Non-pigmented ciliary epithelial cell (primary cell): ENCODE measurements at regions not wholly inside any gene's neighbourhood (a gene's known extent, or its start where the extent isn't known, plus 50 kb on each side); places are given as distances from the start of the nearest gene placed in this dataset.
"Not testable (repeated sequence)": the region's sequence is repeated elsewhere in the genome, so short reads cannot be mapped to it uniquely, and the experiment has no call there.

Source experiments
- DNase-seq: peaks from one replicate; pipeline ENCODE4 v3.0.0-alpha.2; 2010; ENCODE audit warnings: low read depth

DNA sequence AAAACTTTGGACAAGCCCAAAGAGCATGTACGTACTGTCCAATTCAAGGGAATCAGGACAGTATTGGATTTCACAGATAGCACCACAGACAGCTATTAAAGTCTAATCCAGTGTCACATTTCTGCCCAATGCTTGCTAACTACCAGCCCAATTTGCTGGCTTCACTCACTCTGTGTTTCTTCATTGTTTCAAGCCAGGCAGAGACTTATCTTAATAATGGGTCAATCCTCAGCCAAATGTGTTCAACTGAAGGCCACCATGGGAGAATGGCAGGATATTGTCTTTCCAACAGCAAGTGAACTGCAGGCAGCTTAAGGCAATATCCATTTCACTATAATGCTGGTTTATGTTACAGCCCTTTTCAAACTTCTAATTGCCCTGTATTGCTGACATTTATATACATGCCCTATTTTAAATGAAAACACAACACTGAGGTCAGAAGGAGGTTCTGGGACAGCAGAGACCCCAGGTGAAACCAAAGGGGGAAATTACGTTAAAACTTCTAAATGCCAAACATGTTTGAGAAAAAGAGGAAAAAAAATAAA lies 142.1 kb upstream of the RSPO3 start:
- DNase-seq: no peak

DNA sequence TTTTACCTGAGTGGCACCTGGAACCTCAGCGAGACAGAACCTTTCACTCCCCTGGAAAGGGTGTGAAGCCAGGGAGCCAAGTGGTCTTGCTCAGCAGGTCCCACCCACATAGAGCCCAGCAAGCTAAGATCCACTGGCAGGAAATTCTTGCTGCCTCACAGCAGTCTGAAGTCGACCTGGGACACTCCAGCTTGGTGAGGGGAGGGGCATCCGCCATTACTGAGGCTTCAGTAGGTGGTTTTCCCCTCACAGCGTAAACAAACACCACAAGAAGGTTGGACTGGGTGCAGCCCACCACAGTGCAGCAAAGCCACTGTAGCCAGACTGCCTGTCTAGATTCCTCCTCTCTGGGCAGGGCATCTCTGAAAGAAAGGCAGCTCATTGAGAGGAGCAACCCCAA lies 134.7 kb upstream of the RSPO3 start:
- DNase-seq: no peak

DNA sequence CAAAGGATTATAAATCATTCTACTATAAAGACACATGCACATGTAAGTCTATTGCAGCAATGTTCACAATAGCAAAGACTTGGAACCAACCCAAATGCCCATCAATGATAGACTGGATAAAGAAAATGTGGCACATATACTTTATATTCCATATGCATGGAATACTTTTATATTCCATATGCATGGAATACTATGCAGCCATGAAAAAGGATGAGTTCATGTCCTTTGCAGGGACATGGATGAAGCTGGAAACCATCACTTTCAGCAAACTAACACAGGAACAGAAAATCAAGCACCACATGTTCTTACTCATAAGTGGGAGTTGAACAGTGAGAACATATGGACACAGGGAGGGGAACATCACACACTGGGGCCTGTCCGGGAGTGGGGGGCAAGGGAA lies 130.3 kb upstream of the RSPO3 start:
- not testable (repeated sequence) for DNase-seq

DNA sequence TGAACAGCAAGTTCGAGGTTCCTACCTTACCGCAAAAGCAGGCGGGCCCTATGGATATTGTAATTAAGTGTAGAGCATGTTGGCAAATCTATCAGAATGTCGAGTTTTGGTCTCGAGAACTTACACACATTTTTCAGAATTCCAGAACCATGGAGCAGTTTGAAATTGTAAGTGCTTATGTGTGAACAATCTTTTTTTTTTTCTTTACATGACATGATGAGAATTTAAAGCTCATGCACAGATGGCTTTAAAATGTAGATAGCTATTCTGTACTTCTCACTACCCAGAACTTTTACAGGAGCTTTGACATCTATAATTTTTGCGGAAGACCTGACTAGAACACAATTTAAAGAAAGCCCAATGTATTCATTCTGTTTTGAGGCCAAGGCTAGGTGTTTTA lies 117.8 kb upstream of the RSPO3 start:
- no peak for DNase-seq

DNA sequence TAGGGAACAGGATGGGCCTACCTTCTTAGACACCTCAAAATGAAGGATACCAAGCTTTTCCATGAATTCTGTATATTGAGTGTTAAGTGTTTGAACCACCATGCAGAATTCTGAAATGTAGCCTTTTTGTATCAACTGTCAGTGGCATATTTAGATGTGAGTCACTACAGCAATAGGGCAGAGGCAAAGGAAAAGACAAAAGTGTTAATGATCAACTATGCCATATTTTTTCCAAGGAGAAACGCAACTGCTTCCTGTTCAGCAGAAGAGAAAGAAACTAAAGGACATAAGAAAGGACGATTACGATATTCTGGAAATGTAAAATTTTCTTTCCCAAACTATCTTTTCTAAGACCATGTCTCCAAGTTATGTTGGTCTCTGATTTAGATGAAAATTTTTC lies 104.6 kb upstream of the RSPO3 start:
- no peak for DNase-seq

DNA sequence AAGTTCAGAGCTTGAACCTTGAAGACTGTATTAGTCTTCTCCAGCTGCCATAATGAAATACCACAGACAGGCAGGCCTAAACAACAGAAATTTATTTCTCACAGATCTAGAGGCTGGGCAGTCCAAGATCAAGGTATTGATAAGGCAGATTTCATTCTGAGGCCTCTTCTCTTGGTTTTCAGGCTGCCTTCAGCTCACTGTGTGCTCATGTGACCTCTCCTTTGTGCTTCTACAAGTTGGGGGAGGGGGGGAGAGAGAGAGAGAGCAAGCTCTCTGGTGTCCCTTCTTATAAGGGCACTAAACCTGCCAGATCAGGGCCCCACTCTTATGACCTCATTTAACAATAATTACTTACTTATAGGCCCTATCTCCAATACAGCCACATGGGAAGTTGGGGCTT lies 102.6 kb upstream of the RSPO3 start:
- DNase-seq: no peak

DNA sequence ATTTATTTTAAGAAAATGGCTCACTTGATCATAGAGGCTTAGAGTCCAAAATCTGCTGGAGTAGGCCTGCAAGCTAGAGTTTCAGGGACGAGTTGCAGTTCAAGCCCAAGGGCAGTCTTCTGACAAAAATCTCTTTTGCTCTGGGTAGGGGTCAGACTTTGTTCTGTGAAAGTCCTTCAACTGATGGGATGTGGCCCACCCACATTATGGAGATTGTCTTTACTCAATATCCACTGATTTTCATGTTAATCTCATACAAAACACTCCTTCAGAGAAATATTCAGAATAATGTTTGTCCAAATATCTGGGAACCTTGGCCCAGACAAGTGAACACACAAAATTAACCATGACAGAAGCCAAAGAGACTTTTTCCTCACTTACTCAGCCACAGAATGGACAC lies 98.6 kb upstream of the RSPO3 start:
- DNase-seq: no peak

DNA sequence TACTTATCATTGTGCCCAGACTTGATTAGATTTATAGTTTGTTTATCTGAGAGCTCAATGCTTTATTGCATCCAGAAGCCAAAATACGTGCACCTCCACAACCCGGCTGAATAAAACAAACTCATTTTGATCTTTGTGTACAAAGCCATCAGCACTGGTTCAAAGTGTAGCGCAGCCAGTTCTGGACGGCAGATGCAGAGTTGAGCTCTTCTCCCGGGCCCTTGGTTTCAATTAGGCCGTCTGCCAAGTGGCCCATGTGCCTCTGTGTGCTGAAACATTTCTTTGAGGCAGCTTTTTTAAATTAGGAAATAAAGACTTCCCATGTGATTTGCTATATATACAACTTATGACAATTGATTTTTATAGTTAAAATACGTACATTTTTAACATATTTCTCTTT lies 96.2 kb upstream of the RSPO3 start:
- DNase-seq: no peak

DNA sequence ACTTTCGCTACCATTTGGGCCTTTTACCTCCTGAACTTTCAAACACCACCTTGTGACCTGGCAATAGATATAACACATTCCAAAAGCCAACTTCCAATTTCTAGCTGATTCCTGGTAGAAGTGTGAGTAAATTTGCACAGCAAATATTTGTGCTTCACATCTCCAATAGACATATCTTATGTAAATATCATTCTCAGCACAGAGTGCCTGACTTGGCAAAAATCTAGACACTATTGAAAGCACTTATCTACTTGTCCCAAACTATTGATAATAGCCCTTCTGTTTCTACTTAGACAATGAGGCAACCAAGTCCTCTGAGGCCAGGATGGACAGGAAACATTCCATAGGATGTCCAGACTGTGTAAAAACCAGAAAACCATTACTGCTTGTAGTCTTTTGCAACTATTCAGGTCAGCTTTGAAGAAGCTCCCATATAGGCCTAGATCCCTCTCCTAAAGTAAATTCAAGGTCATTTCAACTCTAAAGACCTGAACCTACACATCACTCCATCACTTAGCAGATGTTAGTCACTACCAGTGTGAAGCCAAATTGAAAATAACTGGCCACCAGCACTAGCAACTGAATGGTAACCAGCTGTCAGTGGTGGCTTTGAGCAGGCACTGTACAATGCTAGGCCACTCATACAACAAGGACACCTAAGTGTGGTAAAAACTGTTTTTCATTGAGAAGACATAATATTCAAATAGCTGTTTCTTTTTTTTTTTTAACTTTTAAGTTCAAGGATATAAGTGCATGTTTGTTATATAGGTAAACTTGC lies 95.3 kb upstream of the RSPO3 start:
- DNase-seq: no peak

DNA sequence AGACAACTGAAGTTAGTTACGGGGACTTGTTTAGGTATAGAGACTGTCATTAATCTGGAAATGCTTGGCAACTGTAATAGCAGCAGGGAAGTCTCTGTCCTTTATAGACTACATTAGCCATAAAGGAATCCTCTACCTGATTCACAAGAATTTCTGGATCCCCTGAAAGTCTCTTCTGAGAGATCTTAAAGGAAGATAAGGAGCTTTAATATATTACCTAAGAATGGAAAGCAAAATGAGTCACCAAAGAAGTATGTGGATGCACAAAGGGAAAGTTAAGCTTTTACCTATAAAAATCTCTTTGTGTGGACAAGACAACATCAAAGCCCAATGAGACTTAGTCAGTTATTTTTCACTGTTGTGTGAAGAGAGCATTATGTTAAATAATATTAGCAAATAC lies 92.2 kb upstream of the RSPO3 start:
- DNase-seq: peak; percentile 4

DNA sequence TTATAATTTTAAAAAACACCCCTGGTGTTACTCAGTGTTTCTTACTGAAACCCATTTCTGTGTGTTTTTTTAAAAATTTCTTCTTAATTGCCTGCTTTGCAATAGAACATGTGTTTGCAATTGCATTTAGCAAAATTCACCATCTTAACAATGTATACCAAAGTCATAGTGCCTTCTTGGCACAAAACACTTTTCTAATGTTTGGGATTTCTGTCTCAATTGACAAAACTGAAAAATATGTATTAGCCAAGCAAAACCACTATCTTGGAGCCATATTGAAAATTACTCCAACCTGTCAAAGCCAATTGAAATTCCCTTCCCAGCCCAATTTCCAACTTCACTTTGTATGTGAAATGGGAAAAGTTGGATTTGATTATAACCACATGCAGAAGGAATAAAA lies 88.4 kb upstream of the RSPO3 start:
- DNase-seq: no peak

DNA sequence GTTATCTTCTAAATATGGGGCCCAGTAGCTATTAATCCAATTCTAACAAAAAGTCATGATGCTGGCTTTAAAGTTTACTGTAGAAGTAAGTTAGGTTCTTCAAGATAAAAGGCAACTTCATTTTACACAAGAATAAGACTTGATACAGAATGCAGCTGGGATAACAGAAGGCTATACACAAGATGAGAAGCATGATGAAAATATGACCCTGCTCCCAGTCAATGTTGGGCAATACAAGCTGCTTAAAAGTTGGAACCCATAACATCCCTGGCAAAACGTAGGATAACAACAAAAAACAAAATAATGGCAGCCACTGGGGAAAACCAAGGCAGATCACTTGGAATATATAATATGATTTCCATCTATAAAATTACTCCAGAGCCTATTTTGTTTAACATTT lies 87.6 kb upstream of the RSPO3 start:
- no peak for DNase-seq

DNA sequence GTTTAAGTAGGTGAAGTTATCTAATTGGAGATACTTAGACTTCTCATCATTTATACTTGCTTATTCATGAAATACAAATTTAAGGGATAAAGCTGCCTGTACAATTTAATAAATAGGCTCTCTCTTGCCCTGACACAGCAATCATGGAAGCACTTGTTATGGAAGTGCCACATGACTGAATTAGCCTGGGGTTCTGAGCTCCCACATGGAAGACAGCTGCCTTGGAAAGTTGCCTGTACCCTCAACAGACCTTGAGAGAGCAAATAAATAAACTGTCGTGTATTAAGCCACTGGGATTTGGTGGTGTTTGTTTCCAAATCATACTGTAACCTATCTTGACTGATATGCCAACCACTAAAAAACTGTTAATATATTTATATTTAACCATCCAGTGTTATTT lies 87.0 kb upstream of the RSPO3 start:
- no peak for DNase-seq

DNA sequence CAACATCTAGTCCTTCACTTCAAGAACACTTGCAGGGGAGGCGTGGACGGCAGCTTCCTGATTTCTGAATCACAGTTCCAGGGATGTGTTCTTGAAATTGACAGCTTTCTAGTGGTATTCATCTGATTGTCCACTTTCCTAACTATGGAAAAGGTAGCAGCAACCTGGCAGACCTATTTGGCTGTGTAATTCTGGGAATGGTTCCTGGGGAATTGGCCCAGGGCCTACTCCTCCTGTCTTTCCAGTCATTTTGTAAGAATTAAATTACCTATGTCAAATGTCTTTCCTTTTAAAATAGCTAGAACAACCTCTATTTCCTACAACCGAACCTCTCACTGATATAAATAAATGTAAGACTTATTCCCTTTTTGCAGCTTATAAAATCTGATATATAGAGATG lies 85.5 kb upstream of the RSPO3 start:
- no peak for DNase-seq

DNA sequence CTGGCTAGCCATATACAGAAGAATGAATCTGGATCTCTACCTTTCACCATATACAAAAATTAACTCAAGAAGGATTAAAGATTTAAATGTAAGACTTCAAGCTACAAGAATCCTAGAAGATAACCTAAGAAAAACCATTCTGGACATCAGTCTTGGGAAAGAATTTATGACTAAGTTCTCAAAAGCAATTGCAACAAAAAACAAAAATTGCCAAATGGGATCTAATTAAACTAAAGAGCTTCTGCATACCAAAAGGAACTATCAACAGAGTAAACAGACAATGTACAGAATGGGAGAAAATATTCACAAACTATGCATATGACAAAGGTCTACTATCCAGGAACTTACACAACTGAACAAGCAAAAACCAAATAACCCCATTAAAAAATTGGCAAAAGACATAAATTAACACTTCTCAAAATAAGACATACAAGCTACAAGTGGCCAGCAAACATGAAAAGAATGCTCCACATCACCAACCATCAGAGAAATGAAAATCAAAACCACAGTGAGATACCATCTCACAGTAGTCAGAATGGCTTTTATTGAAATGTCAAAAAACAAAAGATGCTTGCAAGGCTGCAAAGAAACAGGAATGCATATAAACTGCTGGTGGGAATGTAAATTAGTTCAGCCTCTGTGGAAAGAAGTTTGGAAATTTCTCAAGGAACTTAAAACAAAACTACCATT lies 66.8 kb upstream of the RSPO3 start:
- DNase-seq: no peak

DNA sequence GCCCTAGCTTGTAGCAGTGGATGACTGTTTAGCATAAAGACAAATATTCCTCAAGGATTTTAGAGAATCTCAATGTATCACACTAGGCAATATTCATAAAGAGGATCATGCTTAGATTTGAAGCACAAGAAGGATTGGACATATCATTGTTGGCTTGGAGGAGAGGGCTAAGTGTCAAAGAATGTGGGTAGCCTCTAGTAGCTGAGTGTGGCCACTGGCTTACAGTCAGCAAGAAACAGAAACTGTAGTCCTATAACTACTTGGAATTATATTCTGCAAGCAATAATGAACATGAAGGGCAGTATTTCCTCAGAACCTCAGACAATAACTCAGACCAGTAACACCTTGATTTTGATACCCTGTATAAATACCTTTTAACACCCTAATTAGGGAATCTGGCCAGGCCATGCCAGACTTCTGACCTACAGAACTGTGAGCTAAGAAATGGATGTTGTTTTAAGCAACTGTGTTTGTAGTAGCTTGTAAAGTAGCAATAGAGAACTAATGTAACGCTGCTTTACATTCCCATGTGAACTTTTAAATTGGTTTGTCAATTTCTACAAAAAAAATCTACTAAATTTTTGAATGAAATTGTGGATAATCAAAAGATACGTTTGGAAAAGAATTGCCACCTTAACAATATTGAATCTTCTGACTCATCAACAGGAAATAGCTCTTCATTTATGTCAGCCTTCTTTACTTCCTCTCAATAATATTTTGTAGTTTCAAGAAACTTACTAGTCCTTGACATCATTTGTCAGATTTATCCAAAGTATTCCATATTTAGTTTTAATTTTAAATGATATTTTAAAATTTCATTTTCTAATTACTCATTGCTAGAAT lies 65.2 kb upstream of the RSPO3 start:
- no peak for DNase-seq

DNA sequence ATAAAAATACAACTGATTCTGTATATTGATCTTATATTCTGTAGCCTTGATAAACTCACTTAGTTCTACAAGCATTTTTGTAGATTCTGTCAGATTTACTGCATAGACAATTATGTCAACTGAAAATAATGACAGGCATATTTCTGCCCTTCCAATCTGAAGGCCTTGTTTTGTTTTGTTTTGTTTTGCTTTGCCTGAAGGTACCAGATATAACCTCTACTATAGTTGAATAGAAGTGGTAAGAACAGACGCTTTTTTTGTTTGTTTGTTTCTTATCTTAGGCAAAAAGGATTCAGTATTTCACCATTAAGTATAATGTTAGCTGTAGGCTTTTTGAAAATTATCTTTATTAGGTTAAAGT lies 64.6 kb upstream of the RSPO3 start:
- no peak for DNase-seq

DNA sequence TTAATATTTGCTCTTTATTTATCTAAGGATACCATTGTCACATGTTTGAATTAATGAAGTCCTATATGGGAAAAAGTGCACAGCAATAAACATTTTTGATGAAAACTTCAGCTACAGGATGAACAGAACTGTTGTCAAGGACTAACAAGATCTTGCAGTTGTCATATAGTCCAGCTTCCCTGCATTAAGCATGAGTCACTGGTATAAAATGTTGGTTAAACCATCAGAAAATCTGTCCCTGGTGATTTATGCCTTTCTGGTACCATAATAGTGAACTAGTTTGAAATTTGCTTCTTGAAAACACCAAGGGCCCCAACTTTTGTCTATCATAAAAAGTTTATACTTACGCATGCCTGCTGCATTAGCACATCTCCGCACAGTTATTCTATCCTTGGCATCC lies 60.4 kb upstream of the RSPO3 start:
- DNase-seq: peak; percentile 22

DNA sequence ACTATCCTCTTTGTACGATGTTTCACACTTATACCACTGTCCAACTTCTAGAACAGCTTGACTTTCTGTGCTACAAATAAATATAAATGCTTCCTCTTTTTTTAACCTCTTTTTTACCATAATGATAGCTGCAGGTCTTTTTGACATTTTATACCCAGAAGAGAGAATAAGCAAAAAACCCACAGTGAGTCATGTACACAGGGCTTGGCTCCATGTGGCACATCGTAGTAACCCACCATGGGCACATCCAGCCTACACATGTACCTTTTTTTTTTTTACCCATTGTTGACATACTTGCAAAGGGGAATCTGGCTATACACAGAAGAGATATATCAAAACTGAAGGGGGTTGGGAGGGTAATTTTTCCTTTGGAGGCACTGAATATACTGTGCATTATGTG lies 59.5 kb upstream of the RSPO3 start:
- DNase-seq: no peak
